ENCODE measurements at regions not wholly inside any gene's neighbourhood (a gene's known extent, or its start where the extent isn't known, plus 50 kb on each side); places are given as distances from the start of the nearest gene placed in this dataset.
"Not testable (repeated sequence)": the region's sequence is repeated elsewhere in the genome, so short reads cannot be mapped to it uniquely, and the experiment has no call there.

- intact Hi-C loops (cut with micrococcal nuclease), result no loop called here
- no peak for DNase-seq
- ATAC-seq, result no peak
Measured at GRCh38 chr16:6827931-6828330, 504.7 kb upstream of the RBFOX1 start.

GRCh38 chr16:6827267-6827666 lies 505.4 kb upstream of the RBFOX1 start:
- intact Hi-C loops (cut with micrococcal nuclease), result no loop called here
- ATAC-seq, result peak; percentile 44

GRCh38 chr16:6822041-6822440 lies 510.6 kb upstream of the RBFOX1 start:
- ATAC-seq, result no peak
- DNase-seq, result no peak
- intact Hi-C loops (cut with micrococcal nuclease), result no loop called here

More at GRCh38 chr16:6827267-6827666, 505.4 kb upstream of the RBFOX1 start:
- DNase-seq, result no peak

GRCh38 chr16:6804461-6804860 lies 528.2 kb upstream of the RBFOX1 start:
- DNase-seq, result no peak
- intact Hi-C loops (cut with micrococcal nuclease), result no loop called here
- ATAC-seq, result no peak

- DNase-seq (no peak), ATAC-seq (no peak)
- intact Hi-C loops (cut with micrococcal nuclease), result no loop called here
Measured at GRCh38 chr16:6803176-6803575, 529.5 kb upstream of the RBFOX1 start.

GRCh38 chr16:6797223-6797622 lies 535.4 kb upstream of the RBFOX1 start:
- DNase-seq (no peak), ATAC-seq (no peak)
- intact Hi-C loops (cut with micrococcal nuclease), result loop anchor here (5.0 kb wide), 1 partner anchor 730 kb away; no protein-coding TSS in a partner anchor

- ATAC-seq (no peak), DNase-seq (no peak)
- intact Hi-C loops (cut with micrococcal nuclease), result no loop called here
Measured at GRCh38 chr16:6777624-6778023, 555.0 kb upstream of the RBFOX1 start.

GRCh38 chr16:6775712-6776111 lies 556.9 kb upstream of the RBFOX1 start:
- ATAC-seq, result no peak
- intact Hi-C loops (cut with micrococcal nuclease), result no loop called here
- no peak for DNase-seq

GRCh38 chr16:6771956-6772355 lies 560.7 kb upstream of the RBFOX1 start:
- no peak for ATAC-seq
- intact Hi-C loops (cut with micrococcal nuclease), result no loop called here
- DNase-seq, result no peak

- ATAC-seq, result no peak
- intact Hi-C loops (cut with micrococcal nuclease), result no loop called here
- no peak for DNase-seq
Measured at GRCh38 chr16:6753553-6753952, 579.1 kb upstream of the RBFOX1 start.

- ATAC-seq, result no peak
- intact Hi-C loops (cut with micrococcal nuclease), result no loop called here
Measured at GRCh38 chr16:6751191-6751590, 581.5 kb upstream of the RBFOX1 start.

GRCh38 chr16:6749698-6750097 lies 582.9 kb upstream of the RBFOX1 start:
- intact Hi-C loops (cut with micrococcal nuclease), result no loop called here
- DNase-seq, result no peak
- no peak for ATAC-seq

More at GRCh38 chr16:6751191-6751590, 581.5 kb upstream of the RBFOX1 start:
- DNase-seq, result no peak

GRCh38 chr16:6736302-6736701 lies 596.3 kb upstream of the RBFOX1 start:
- intact Hi-C loops (cut with micrococcal nuclease); DNase-seq; ATAC-seq: not testable (repeated sequence)

- ATAC-seq, result no peak
- intact Hi-C loops (cut with micrococcal nuclease), result no loop called here
- DNase-seq, result no peak
Measured at GRCh38 chr16:6735631-6736030, 597.0 kb upstream of the RBFOX1 start.

- intact Hi-C loops (cut with micrococcal nuclease), result no loop called here
- ATAC-seq, result no peak
- no peak for DNase-seq
Measured at GRCh38 chr16:6732166-6732565, 600.5 kb upstream of the RBFOX1 start.

- DNase-seq, result no peak
- intact Hi-C loops (cut with micrococcal nuclease), result no loop called here
- no peak for ATAC-seq
Measured at GRCh38 chr16:6728381-6728780, 604.3 kb upstream of the RBFOX1 start.

GRCh38 chr16:6726621-6727020 lies 606.0 kb upstream of the RBFOX1 start:
- no peak for ATAC-seq
- intact Hi-C loops (cut with micrococcal nuclease), result no loop called here

GRCh38 chr16:6725634-6726331 lies 606.9 kb upstream of the RBFOX1 start:
- ATAC-seq (no peak), DNase-seq (no peak)
- intact Hi-C loops (cut with micrococcal nuclease), result no loop called here

More at GRCh38 chr16:6726621-6727020, 606.0 kb upstream of the RBFOX1 start:
- no peak for DNase-seq

- DNase-seq; ATAC-seq; intact Hi-C loops (cut with micrococcal nuclease): not testable (repeated sequence)
Measured at GRCh38 chr16:6725206-6725605, 607.4 kb upstream of the RBFOX1 start.

- intact Hi-C loops (cut with micrococcal nuclease), result no loop called here
- ATAC-seq (no peak), DNase-seq (no peak)
Measured at GRCh38 chr16:6722786-6723185, 609.9 kb upstream of the RBFOX1 start.

- ATAC-seq, result no peak
- intact Hi-C loops (cut with micrococcal nuclease), result no loop called here
- no peak for DNase-seq
Measured at GRCh38 chr16:6714510-6714909, 618.1 kb upstream of the RBFOX1 start.
